ENCODE measurements at regions not wholly inside any gene's neighbourhood (a gene's known extent, or its start where the extent isn't known, plus 50 kb on each side); places are given as distances from the start of the nearest gene placed in this dataset.

GRCh38 chr3:168362156-168362555 lies 266.4 kb upstream of the GOLIM4 start:
- no peak for TF ChIP-seq EZH2 (IDR thresholded peaks at IDR 0.05; ENCODE audit: low read depth)
- TF ChIP-seq, protein P1, sequence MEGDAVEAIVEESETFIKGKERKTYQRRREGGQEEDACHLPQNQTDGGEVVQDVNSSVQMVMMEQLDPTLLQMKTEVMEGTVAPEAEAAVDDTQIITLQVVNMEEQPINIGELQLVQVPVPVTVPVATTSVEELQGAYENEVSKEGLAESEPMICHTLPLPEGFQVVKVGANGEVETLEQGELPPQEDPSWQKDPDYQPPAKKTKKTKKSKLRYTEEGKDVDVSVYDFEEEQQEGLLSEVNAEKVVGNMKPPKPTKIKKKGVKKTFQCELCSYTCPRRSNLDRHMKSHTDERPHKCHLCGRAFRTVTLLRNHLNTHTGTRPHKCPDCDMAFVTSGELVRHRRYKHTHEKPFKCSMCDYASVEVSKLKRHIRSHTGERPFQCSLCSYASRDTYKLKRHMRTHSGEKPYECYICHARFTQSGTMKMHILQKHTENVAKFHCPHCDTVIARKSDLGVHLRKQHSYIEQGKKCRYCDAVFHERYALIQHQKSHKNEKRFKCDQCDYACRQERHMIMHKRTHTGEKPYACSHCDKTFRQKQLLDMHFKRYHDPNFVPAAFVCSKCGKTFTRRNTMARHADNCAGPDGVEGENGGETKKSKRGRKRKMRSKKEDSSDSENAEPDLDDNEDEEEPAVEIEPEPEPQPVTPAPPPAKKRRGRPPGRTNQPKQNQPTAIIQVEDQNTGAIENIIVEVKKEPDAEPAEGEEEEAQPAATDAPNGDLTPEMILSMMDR (conservative IDR thresholded peaks at IDR 0.05) = no peak
- POLR2A ChIA-PET (ENCODE audit: unreplicated experiment) = interaction anchor here (0.6 kb wide), 1 partner anchor 1650 kb away, joined by 14 read pairs; no protein-coding TSS in a partner anchor

GRCh38 chr3:168360993-168361392 lies 265.3 kb upstream of the GOLIM4 start:
- no TSS peak for BruUV-seq (replicated peaks)
- no peaks in the 10 kb centered on the region for H4K20me1 ChIP-seq (ENCODE audit: insufficient read depth)
- peak overlapping the region; percentile 37; the same call in 1 of the 2 replicates for H2AFZ ChIP-seq
- ChIA-PET POLR2A (ENCODE audit: unreplicated experiment) (no interaction called here), CTCF (no interaction called here)
- no peak overlapping the region for H3K4me3 ChIP-seq
- no peaks in the 10 kb centered on the region for H3K36me3 ChIP-seq (ENCODE audit: low read depth)
- H3K27ac ChIP-seq = no peak overlapping the region
- no peak overlapping the region for H3K4me2 ChIP-seq
- intact Hi-C loops (cut with micrococcal nuclease; ENCODE audit: unreplicated experiment) = no loop called here
- H3K27me3 ChIP-seq (ENCODE audit: insufficient read depth, low read depth) = no peaks in the 10 kb centered on the region
- H3K4me1 ChIP-seq (replicated peaks; ENCODE audit: insufficient read depth) = no peaks in the 10 kb centered on the region
- DNase-seq = no peak
- no peaks in the 10 kb centered on the region for H3K79me2 ChIP-seq (ENCODE audit: low read depth)
- peaks cover 9% of the 10 kb centered on the region for H3K9me2 ChIP-seq (ENCODE audit: insufficient read depth)
- H3K9me3 ChIP-seq (ENCODE audit: insufficient read depth, low read depth) = no peaks in the 10 kb centered on the region
- no peaks in the 10 kb centered on the region for H3F3A ChIP-seq (ENCODE audit: insufficient read depth, low read depth)
- TF ChIP-seq, protein P1 (conservative IDR thresholded peaks at IDR 0.05) = no peak
- no peak for TF ChIP-seq EZH2 (IDR thresholded peaks at IDR 0.05; ENCODE audit: low read depth)

More at GRCh38 chr3:168362156-168362555, 266.4 kb upstream of the GOLIM4 start:
- BruUV-seq (replicated peaks) = no TSS peak
- no peaks in the 10 kb centered on the region for H3K27me3 ChIP-seq (ENCODE audit: insufficient read depth, low read depth)
- no peaks in the 10 kb centered on the region for H4K20me1 ChIP-seq (ENCODE audit: insufficient read depth)
- H3K4me2 ChIP-seq = no peak overlapping the region
- intact Hi-C loops (cut with micrococcal nuclease; ENCODE audit: unreplicated experiment) = no loop called here
- DNase-seq = no peak
- no peaks in the 10 kb centered on the region for H3K4me1 ChIP-seq (replicated peaks; ENCODE audit: insufficient read depth)
- no peaks in the 10 kb centered on the region for H3K9me3 ChIP-seq (ENCODE audit: insufficient read depth, low read depth)
- H3K27ac ChIP-seq = no peak overlapping the region
- CTCF ChIA-PET = no interaction called here
- H3K4me3 ChIP-seq = no peak overlapping the region
- H3K9me2 ChIP-seq (ENCODE audit: insufficient read depth) = peaks cover 8% of the 10 kb centered on the region
- H3K36me3 ChIP-seq (ENCODE audit: low read depth) = no peaks in the 10 kb centered on the region
- H3F3A ChIP-seq (ENCODE audit: insufficient read depth, low read depth) = no peaks in the 10 kb centered on the region
- H2AFZ ChIP-seq = no peak overlapping the region
- H3K79me2 ChIP-seq (ENCODE audit: low read depth) = no peaks in the 10 kb centered on the region

DNA sequence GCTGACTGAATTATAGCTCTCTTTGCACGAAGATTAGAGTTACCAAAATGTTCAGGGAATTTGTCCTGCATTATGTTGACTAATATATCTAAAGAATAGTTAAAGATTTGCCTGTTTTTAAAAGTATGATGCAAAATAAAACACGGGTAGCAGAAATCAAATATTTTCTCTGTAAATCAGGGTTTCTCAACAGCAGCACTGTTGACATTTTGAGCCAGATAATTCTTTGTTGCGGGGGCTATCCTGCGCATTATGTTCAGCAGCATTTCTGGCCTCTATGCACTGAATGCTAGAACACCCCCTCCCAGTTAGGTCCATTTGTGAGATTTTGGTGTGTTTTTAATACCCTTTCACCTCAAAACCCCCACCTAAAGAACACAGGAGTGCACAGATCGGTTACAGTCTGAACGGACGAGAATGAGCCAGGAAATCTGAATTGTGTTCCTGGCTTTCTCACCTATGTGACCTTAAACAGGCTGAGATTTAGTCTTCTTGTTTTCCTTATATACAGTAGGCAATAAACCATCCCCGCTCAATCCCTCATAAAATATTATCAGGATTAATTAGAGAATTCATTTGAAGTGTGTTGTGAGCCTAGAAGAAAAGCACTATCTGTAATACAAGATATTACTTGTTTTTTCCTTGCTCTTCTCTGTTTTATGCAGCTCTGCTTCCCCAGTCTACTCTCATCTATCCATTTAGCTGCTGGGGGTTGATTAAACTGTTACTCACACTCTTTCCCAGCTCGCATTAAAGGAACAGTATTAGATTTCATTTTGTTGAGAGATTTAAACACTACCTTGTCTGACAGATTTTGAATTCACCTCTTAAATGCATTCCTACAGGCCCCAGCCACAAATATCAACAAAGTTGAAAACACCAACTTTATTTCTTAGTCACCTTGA lies 247.5 kb upstream of the GOLIM4 start:
- ChIA-PET CTCF (no interaction called here), POLR2A (ENCODE audit: unreplicated experiment) (no interaction called here)
- no TSS peak for BruUV-seq (replicated peaks)
- Histone ChIP-seq H3K36me3 (ENCODE audit: low read depth) (no peaks in the 10 kb centered on the region), H3K27ac (no peak overlapping the region), H3F3A (ENCODE audit: insufficient read depth, low read depth) (no peaks in the 10 kb centered on the region; the same call in 1 of the 2 replicates), H3K27me3 (ENCODE audit: insufficient read depth, low read depth) (no peaks in the 10 kb centered on the region), H2AFZ (no peak overlapping the region), H3K4me2 (peak overlapping the region; percentile 40), H3K79me2 (ENCODE audit: low read depth) (no peaks in the 10 kb centered on the region), H3K9me3 (ENCODE audit: insufficient read depth, low read depth) (no peaks in the 10 kb centered on the region), H4K20me1 (ENCODE audit: insufficient read depth) (no peaks in the 10 kb centered on the region), H3K4me1 (replicated peaks; ENCODE audit: insufficient read depth) (peaks cover 25% of the 10 kb centered on the region), H3K4me3 (no peak overlapping the region), H3K9me2 (ENCODE audit: insufficient read depth) (no peaks in the 10 kb centered on the region)
- intact Hi-C loops (cut with micrococcal nuclease; ENCODE audit: unreplicated experiment) = no loop called here
- no peak for DNase-seq
- TF ChIP-seq, protein P1 (conservative IDR thresholded peaks at IDR 0.05) = no peak
- TF ChIP-seq EZH2 (IDR thresholded peaks at IDR 0.05; ENCODE audit: low read depth) = no peak

All from PC-9 (cell line).